ENCODE measurements at regions not wholly inside any gene's neighbourhood (a gene's known extent, or its start where the extent isn't known, plus 50 kb on each side); places are given as distances from the start of the nearest gene placed in this dataset.
"Not testable (repeated sequence)": the region's sequence is repeated elsewhere in the genome, so short reads cannot be mapped to it uniquely, and the experiment has no call there.

GRCh38 chr5:167402671-167403070 lies 888.8 kb upstream of the WWC1 start:
- H3K36me3 ChIP-seq (replicated peaks; ENCODE audit: control insufficient read depth, insufficient read depth, low read length): no peaks in the 10 kb centered on the region
- DNase-seq: no peak
- H3K4me3 ChIP-seq (ENCODE audit: insufficient read depth, low read depth, low read length): no peak overlapping the region
- H3K27me3 ChIP-seq (ENCODE audit: control insufficient read depth, insufficient read depth, low read length): no peaks in the 10 kb centered on the region

- DNase-seq: no peak
- no peak overlapping the region for H3K4me3 ChIP-seq (ENCODE audit: insufficient read depth, low read depth, low read length)
- H3K27me3 ChIP-seq (ENCODE audit: control insufficient read depth, insufficient read depth, low read length): no peaks in the 10 kb centered on the region
- no peaks in the 10 kb centered on the region for H3K36me3 ChIP-seq (replicated peaks; ENCODE audit: control insufficient read depth, insufficient read depth, low read length)
Observed at GRCh38 chr5:167406513-167406912, 884.9 kb upstream of the WWC1 start.

- no peak for DNase-seq
- Histone ChIP-seq H3K36me3 (replicated peaks; ENCODE audit: control insufficient read depth, insufficient read depth, low read length) (no peaks in the 10 kb centered on the region), H3K4me3 (ENCODE audit: insufficient read depth, low read depth, low read length) (no peak overlapping the region), H3K27me3 (ENCODE audit: control insufficient read depth, insufficient read depth, low read length) (no peaks in the 10 kb centered on the region)
Observed at GRCh38 chr5:167412556-167412955, 878.9 kb upstream of the WWC1 start.

GRCh38 chr5:167413506-167413905 lies 877.9 kb upstream of the WWC1 start:
- Histone ChIP-seq H3K4me3 (ENCODE audit: insufficient read depth, low read depth, low read length) (no peak overlapping the region), H3K27me3 (ENCODE audit: control insufficient read depth, insufficient read depth, low read length) (no peaks in the 10 kb centered on the region), H3K36me3 (replicated peaks; ENCODE audit: control insufficient read depth, insufficient read depth, low read length) (no peaks in the 10 kb centered on the region)
- no peak for DNase-seq

GRCh38 chr5:167414611-167415010 lies 876.8 kb upstream of the WWC1 start:
- Histone ChIP-seq H3K36me3 (replicated peaks; ENCODE audit: control insufficient read depth, insufficient read depth, low read length) (no peaks in the 10 kb centered on the region), H3K27me3 (ENCODE audit: control insufficient read depth, insufficient read depth, low read length) (no peaks in the 10 kb centered on the region), H3K4me3 (ENCODE audit: insufficient read depth, low read depth, low read length) (no peak overlapping the region)
- no peak for DNase-seq

- DNase-seq: no peak
- no peaks in the 10 kb centered on the region for H3K36me3 ChIP-seq (replicated peaks; ENCODE audit: control insufficient read depth, insufficient read depth, low read length)
- no peak overlapping the region for H3K4me3 ChIP-seq (ENCODE audit: insufficient read depth, low read depth, low read length)
- no peaks in the 10 kb centered on the region for H3K27me3 ChIP-seq (ENCODE audit: control insufficient read depth, insufficient read depth, low read length)
Observed at GRCh38 chr5:167415779-167416746, 875.4 kb upstream of the WWC1 start.

- no peak for DNase-seq
- Histone ChIP-seq H3K27me3 (ENCODE audit: control insufficient read depth, insufficient read depth, low read length) (no peaks in the 10 kb centered on the region), H3K36me3 (replicated peaks; ENCODE audit: control insufficient read depth, insufficient read depth, low read length) (no peaks in the 10 kb centered on the region), H3K4me3 (ENCODE audit: insufficient read depth, low read depth, low read length) (no peak overlapping the region)
Observed at GRCh38 chr5:167417662-167418061, 873.8 kb upstream of the WWC1 start.

GRCh38 chr5:167425161-167425560 lies 866.3 kb upstream of the WWC1 start:
- no peaks in the 10 kb centered on the region for H3K36me3 ChIP-seq (replicated peaks; ENCODE audit: control insufficient read depth, insufficient read depth, low read length)
- DNase-seq: no peak
- no peak overlapping the region for H3K4me3 ChIP-seq (ENCODE audit: insufficient read depth, low read depth, low read length)
- H3K27me3 ChIP-seq (ENCODE audit: control insufficient read depth, insufficient read depth, low read length): no peaks in the 10 kb centered on the region

GRCh38 chr5:167426501-167426900 lies 864.9 kb upstream of the WWC1 start:
- H3K27me3 ChIP-seq (ENCODE audit: control insufficient read depth, insufficient read depth, low read length): no peaks in the 10 kb centered on the region
- no peaks in the 10 kb centered on the region for H3K36me3 ChIP-seq (replicated peaks; ENCODE audit: control insufficient read depth, insufficient read depth, low read length)
- no peak for DNase-seq
- H3K4me3 ChIP-seq (ENCODE audit: insufficient read depth, low read depth, low read length): no peak overlapping the region

- DNase-seq; H3K27me3 ChIP-seq (ENCODE audit: control insufficient read depth, insufficient read depth, low read length); H3K4me3 ChIP-seq (ENCODE audit: insufficient read depth, low read depth, low read length); H3K36me3 ChIP-seq (replicated peaks; ENCODE audit: control insufficient read depth, insufficient read depth, low read length): not testable (repeated sequence)
Observed at GRCh38 chr5:167427641-167428040, 863.8 kb upstream of the WWC1 start.

GRCh38 chr5:167440846-167441245 lies 850.6 kb upstream of the WWC1 start:
- H3K36me3 ChIP-seq (replicated peaks; ENCODE audit: control insufficient read depth, insufficient read depth, low read length): no peaks in the 10 kb centered on the region
- no peak overlapping the region for H3K4me3 ChIP-seq (ENCODE audit: insufficient read depth, low read depth, low read length)
- no peak for DNase-seq

GRCh38 chr5:167442922-167443321 lies 848.5 kb upstream of the WWC1 start:
- H3K36me3 ChIP-seq (replicated peaks; ENCODE audit: control insufficient read depth, insufficient read depth, low read length): no peaks in the 10 kb centered on the region

More at GRCh38 chr5:167440846-167441245, 850.6 kb upstream of the WWC1 start:
- no peaks in the 10 kb centered on the region for H3K27me3 ChIP-seq (ENCODE audit: control insufficient read depth, insufficient read depth, low read length)

GRCh38 chr5:167447466-167448375 lies 843.7 kb upstream of the WWC1 start:
- H3K27me3 ChIP-seq (ENCODE audit: control insufficient read depth, insufficient read depth, low read length): no peaks in the 10 kb centered on the region
- H3K4me3 ChIP-seq (ENCODE audit: insufficient read depth, low read depth, low read length): no peak overlapping the region
- no peak for DNase-seq
- no peaks in the 10 kb centered on the region for H3K36me3 ChIP-seq (replicated peaks; ENCODE audit: control insufficient read depth, insufficient read depth, low read length)

More at GRCh38 chr5:167442922-167443321, 848.5 kb upstream of the WWC1 start:
- no peak for DNase-seq
- H3K27me3 ChIP-seq (ENCODE audit: control insufficient read depth, insufficient read depth, low read length): no peaks in the 10 kb centered on the region
- H3K4me3 ChIP-seq (ENCODE audit: insufficient read depth, low read depth, low read length): no peak overlapping the region

GRCh38 chr5:167448376-167448775 lies 843.1 kb upstream of the WWC1 start:
- Histone ChIP-seq H3K4me3 (ENCODE audit: insufficient read depth, low read depth, low read length) (no peak overlapping the region), H3K27me3 (ENCODE audit: control insufficient read depth, insufficient read depth, low read length) (no peaks in the 10 kb centered on the region), H3K36me3 (replicated peaks; ENCODE audit: control insufficient read depth, insufficient read depth, low read length) (no peaks in the 10 kb centered on the region)
- DNase-seq: no peak

- Histone ChIP-seq H3K4me3 (ENCODE audit: insufficient read depth, low read depth, low read length) (no peak overlapping the region), H3K27me3 (ENCODE audit: control insufficient read depth, insufficient read depth, low read length) (no peaks in the 10 kb centered on the region), H3K36me3 (replicated peaks; ENCODE audit: control insufficient read depth, insufficient read depth, low read length) (no peaks in the 10 kb centered on the region)
- no peak for DNase-seq
Observed at GRCh38 chr5:167451076-167451475, 840.4 kb upstream of the WWC1 start.
